NCI-H1048 (cell line): ENCODE measurements at regions not wholly inside any gene's neighbourhood (a gene's known extent, or its start where the extent isn't known, plus 50 kb on each side); places are given as distances from the start of the nearest gene placed in this dataset.

Source experiments
- DNase-seq: peaks from one replicate; lab custom pipeline; 2025; lab: John Stamatoyannopoulos, UW

GRCh38 chr5:53331463-53331862 lies 149.0 kb upstream of the FST start:
- no peak for DNase-seq

- no peak for DNase-seq
These were observed 147.3 kb upstream of the FST start for GRCh38 chr5:53333160-53333559.

GRCh38 chr5:53334431-53334941 lies 145.9 kb upstream of the FST start:
- DNase-seq = no peak

- DNase-seq = no peak
These were observed 145.3 kb upstream of the FST start for GRCh38 chr5:53335115-53335514.

GRCh38 chr5:53337827-53338226 lies 142.6 kb upstream of the FST start:
- no peak for DNase-seq

- DNase-seq = no peak
These were observed 141.5 kb upstream of the FST start for GRCh38 chr5:53338971-53339370.

- no peak for DNase-seq
These were observed 140.4 kb upstream of the FST start for GRCh38 chr5:53339962-53340540.

- DNase-seq = no peak
These were observed 139.3 kb upstream of the FST start for GRCh38 chr5:53340956-53341750.

GRCh38 chr5:53342236-53342635 lies 138.2 kb upstream of the FST start:
- DNase-seq = no peak

GRCh38 chr5:53343187-53343586 lies 137.2 kb upstream of the FST start:
- no peak for DNase-seq

- DNase-seq = no peak
These were observed 130.1 kb upstream of the FST start for GRCh38 chr5:53350368-53350767.

GRCh38 chr5:53350991-53351770 lies 129.2 kb upstream of the FST start:
- DNase-seq = no peak

GRCh38 chr5:53355316-53355715 lies 125.1 kb upstream of the FST start:
- DNase-seq = no peak

- no peak for DNase-seq
These were observed 124.5 kb upstream of the FST start for GRCh38 chr5:53355931-53356330.

GRCh38 chr5:53357439-53357838 lies 123.0 kb upstream of the FST start:
- no peak for DNase-seq

- DNase-seq = no peak
These were observed 121.6 kb upstream of the FST start for GRCh38 chr5:53358794-53359193.

- no peak for DNase-seq
These were observed 120.4 kb upstream of the FST start for GRCh38 chr5:53359916-53360517.

GRCh38 chr5:53360811-53361210 lies 119.6 kb upstream of the FST start:
- no peak for DNase-seq

- DNase-seq = no peak
These were observed 118.7 kb upstream of the FST start for GRCh38 chr5:53361708-53362107.

- DNase-seq = no peak
These were observed 117.9 kb upstream of the FST start for GRCh38 chr5:53362521-53362941.

- DNase-seq = no peak
These were observed 116.4 kb upstream of the FST start for GRCh38 chr5:53364061-53364460.

- DNase-seq = no peak
These were observed 114.2 kb upstream of the FST start for GRCh38 chr5:53366245-53366644.
